ENCODE measurements at regions not wholly inside any gene's neighbourhood (a gene's known extent, or its start where the extent isn't known, plus 50 kb on each side); places are given as distances from the start of the nearest gene placed in this dataset.

DNA sequence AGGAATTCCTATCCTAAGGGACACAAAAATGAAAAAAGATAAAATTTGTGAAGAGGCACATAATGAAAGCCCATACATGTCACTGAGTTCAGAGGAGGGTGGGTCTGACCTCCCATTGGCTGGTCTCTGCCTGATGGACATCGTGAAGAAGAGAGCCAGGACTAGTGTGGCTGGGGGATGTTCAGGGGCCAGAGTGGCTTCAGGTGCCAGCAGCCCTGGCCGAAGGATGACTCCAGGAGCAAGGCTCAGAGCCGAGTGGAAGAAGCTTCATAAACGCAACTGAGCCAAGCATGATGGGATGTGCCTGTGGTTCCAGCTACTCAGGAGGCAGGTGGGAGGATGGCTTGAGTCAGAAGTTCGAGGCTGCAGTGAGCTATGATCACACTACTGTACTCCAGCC lies 56.9 kb upstream of the ATP5PO start:
- 100% methylated on average over 5 of the region's 5 CpGs for WGBS (ENCODE audit: insufficient coverage, insufficient replicate concordance, low lambda C conversion rate, missing lambda C conversion rate)
- ChIA-PET POLR2A (interaction anchor here (1.0 to 1.2 kb wide), 4 partner anchors 10 to 45 kb away, joined by 3 to 5 read pairs (median 3); no protein-coding TSS in a partner anchor), CTCF (interaction anchor here (1.4 to 1.7 kb wide), 2 partner anchors 16 to 48 kb away, joined by 5 to 6 read pairs; no protein-coding TSS in a partner anchor), RAD21 (ENCODE audit: unreplicated experiment) (interaction anchor here (1.6 to 14.7 kb wide), 3 partner anchors 23 to 49 kb away, joined by 5 to 182 read pairs (median 145); no protein-coding TSS in a partner anchor), SMC1A (ENCODE audit: uncharacterized antibody, unreplicated experiment) (interaction anchor here (1.0 to 16.4 kb wide), 5 partner anchors 9 to 49 kb away, joined by 5 to 290 read pairs (median 45); no protein-coding TSS in a partner anchor)
- H3K4me3 ChIP-seq = no peak overlapping the region
- in situ Hi-C loops (cut with MboI) (no loop called here), intact Hi-C loops (cut with micrococcal nuclease; ENCODE audit: unreplicated experiment) (no loop called here)
- H3K4me2 ChIP-seq (ENCODE audit: control insufficient read depth, insufficient read depth) = no peak overlapping the region
- FAIRE-seq (no peak), DNase-seq (ENCODE audit: low read depth, low spot score) (no peak), ATAC-seq (no peak)
- H4K20me1 ChIP-seq (ENCODE audit: control insufficient read depth, insufficient read depth) = no peaks in the 10 kb centered on the region
- peaks cover 27% of the 10 kb centered on the region for H3K4me1 ChIP-seq (ENCODE audit: control insufficient read depth, insufficient read depth, low read length)
- H3K9ac ChIP-seq (ENCODE audit: control insufficient read depth, insufficient read depth, low read length) = no peak overlapping the region
- no peak overlapping the region for H3K27ac ChIP-seq (ENCODE audit: control insufficient read depth, insufficient read depth)
- no TSS peak for BruUV-seq (replicated peaks)
- no peak overlapping the region for H2AFZ ChIP-seq (ENCODE audit: control insufficient read depth, low read depth, low read length)
- H3K79me2 ChIP-seq (ENCODE audit: control insufficient read depth, insufficient read depth, low read length) = no peaks in the 10 kb centered on the region
- H3K9me3 ChIP-seq (replicated peaks; ENCODE audit: control insufficient read depth, insufficient read depth, low read length) = no peaks in the 10 kb centered on the region; the same call in 2 of the 3 replicates
- no peaks in the 10 kb centered on the region for H3K36me3 ChIP-seq (ENCODE audit: control insufficient read depth in 2 of 2, insufficient read depth in 2 of 2, low read length in 1 of 2)
- H3K27me3 ChIP-seq (replicated peaks in 1 of 2; ENCODE audit: control insufficient read depth in 2 of 2, insufficient read depth in 2 of 2, low read length in 1 of 2) = no peaks in the 10 kb centered on the region
- TF ChIP-seq, protein P1, sequence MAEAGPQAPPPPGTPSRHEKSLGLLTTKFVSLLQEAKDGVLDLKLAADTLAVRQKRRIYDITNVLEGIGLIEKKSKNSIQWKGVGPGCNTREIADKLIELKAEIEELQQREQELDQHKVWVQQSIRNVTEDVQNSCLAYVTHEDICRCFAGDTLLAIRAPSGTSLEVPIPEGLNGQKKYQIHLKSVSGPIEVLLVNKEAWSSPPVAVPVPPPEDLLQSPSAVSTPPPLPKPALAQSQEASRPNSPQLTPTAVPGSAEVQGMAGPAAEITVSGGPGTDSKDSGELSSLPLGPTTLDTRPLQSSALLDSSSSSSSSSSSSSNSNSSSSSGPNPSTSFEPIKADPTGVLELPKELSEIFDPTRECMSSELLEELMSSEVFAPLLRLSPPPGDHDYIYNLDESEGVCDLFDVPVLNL (IDR thresholded peaks at IDR 0.05; ENCODE audit: low read depth, low read length) = no peak
- TF ChIP-seq ASH2L (IDR thresholded peaks at IDR 0.05; ENCODE audit: borderline replicate concordance, low read depth) (no peak), ZNF622 (IDR thresholded peaks at IDR 0.05) (no peak), MEF2A (IDR thresholded peaks at IDR 0.05; ENCODE audit: insufficient read depth, low read depth, low read length) (no peak), ETV6 (conservative IDR thresholded peaks at IDR 0.05 in 1 of 2, IDR thresholded peaks at IDR 0.05 in 1 of 2; ENCODE audit: borderline replicate concordance in 1 of 2, low read depth in 1 of 2) (no peak), TCF3 (IDR thresholded peaks at IDR 0.05; ENCODE audit: borderline replicate concordance, insufficient read depth, low read depth, low read length) (no peak), SUZ12 (IDR thresholded peaks at IDR 0.05; ENCODE audit: unreplicated experiment) (no peak)
- TF ChIP-seq, protein P2, sequence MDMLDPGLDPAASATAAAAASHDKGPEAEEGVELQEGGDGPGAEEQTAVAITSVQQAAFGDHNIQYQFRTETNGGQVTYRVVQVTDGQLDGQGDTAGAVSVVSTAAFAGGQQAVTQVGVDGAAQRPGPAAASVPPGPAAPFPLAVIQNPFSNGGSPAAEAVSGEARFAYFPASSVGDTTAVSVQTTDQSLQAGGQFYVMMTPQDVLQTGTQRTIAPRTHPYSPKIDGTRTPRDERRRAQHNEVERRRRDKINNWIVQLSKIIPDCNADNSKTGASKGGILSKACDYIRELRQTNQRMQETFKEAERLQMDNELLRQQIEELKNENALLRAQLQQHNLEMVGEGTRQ (IDR thresholded peaks at IDR 0.05; ENCODE audit: borderline replicate concordance, low read depth, low read length) = no peak
- TF ChIP-seq, protein P3, sequence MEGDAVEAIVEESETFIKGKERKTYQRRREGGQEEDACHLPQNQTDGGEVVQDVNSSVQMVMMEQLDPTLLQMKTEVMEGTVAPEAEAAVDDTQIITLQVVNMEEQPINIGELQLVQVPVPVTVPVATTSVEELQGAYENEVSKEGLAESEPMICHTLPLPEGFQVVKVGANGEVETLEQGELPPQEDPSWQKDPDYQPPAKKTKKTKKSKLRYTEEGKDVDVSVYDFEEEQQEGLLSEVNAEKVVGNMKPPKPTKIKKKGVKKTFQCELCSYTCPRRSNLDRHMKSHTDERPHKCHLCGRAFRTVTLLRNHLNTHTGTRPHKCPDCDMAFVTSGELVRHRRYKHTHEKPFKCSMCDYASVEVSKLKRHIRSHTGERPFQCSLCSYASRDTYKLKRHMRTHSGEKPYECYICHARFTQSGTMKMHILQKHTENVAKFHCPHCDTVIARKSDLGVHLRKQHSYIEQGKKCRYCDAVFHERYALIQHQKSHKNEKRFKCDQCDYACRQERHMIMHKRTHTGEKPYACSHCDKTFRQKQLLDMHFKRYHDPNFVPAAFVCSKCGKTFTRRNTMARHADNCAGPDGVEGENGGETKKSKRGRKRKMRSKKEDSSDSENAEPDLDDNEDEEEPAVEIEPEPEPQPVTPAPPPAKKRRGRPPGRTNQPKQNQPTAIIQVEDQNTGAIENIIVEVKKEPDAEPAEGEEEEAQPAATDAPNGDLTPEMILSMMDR (IDR thresholded peaks at IDR 0.05 in 2 of 3, conservative IDR thresholded peaks at IDR 0.05 in 1 of 3; ENCODE audit: control insufficient read depth in 2 of 3, extremely low read depth in 1 of 3, insufficient read depth in 1 of 3, low read depth in 3 of 3, low read length in 3 of 3) = no peak
- TF ChIP-seq, protein P4, sequence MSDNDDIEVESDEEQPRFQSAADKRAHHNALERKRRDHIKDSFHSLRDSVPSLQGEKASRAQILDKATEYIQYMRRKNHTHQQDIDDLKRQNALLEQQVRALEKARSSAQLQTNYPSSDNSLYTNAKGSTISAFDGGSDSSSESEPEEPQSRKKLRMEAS (IDR thresholded peaks at IDR 0.05; ENCODE audit: low read depth, low read length) = no peak
- TF ChIP-seq, protein P5, sequence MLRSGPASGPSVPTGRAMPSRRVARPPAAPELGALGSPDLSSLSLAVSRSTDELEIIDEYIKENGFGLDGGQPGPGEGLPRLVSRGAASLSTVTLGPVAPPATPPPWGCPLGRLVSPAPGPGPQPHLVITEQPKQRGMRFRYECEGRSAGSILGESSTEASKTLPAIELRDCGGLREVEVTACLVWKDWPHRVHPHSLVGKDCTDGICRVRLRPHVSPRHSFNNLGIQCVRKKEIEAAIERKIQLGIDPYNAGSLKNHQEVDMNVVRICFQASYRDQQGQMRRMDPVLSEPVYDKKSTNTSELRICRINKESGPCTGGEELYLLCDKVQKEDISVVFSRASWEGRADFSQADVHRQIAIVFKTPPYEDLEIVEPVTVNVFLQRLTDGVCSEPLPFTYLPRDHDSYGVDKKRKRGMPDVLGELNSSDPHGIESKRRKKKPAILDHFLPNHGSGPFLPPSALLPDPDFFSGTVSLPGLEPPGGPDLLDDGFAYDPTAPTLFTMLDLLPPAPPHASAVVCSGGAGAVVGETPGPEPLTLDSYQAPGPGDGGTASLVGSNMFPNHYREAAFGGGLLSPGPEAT (IDR thresholded peaks at IDR 0.05; ENCODE audit: low read depth) = no peak

All from GM12878 (cell line).